Adrenal gland (tissue), 5 donors: ENCODE measurements at regions not wholly inside any gene's neighbourhood (a gene's known extent, or its start where the extent isn't known, plus 50 kb on each side); places are given as distances from the start of the nearest gene placed in this dataset.

Experiments used
- CTCF ChIP-seq, 6 experiments: fragments of 450-650 bp in 4 of 6; fragments of 200-600 bp in 2 of 6; sonication (generic) in 1 of 6; IDR thresholded peaks; 1 replicate in 5 of 6; 2 replicates in 1 of 6; pipeline versions ENCODE4 v1.5.1 to v1.8.0; 2016 to 2021; ENCODE audit warnings: antibody characterized with exemption in 6 of 6, mild to moderate bottlenecking in 2 of 6, moderate library complexity in 1 of 6
- POLR2A ChIP-seq, 2 donors: fragments of 450-650 bp; IDR thresholded peaks; one replicate each; pipeline ENCODE4 v1.6.1; 2017; ENCODE audit warnings: antibody characterized with exemption in 2 of 2, mild to moderate bottlenecking in 2 of 2, moderate library complexity in 1 of 2
- donor health status: DM: no; HTN: no; CAD: no.

GRCh38 chr11:128399251-128400121, 187.9 kb downstream of the ETS1 start:
- no peak for TF ChIP-seq CTCF (IDR thresholded peaks at IDR 0.05)
- TF ChIP-seq POLR2A (IDR thresholded peaks at IDR 0.05) = no peak
